ENCODE measurements at regions not wholly inside any gene's neighbourhood (a gene's known extent, or its start where the extent isn't known, plus 50 kb on each side); places are given as distances from the start of the nearest gene placed in this dataset.

GRCh38 chr5:2685651-2686272 is 65.7 kb downstream of the IRX2 start:
- TF ChIP-seq CTCF (conservative IDR thresholded peaks at IDR 0.05; ENCODE audit: low read depth in 2 of 2) = no peak
- TF ChIP-seq, protein P1, sequence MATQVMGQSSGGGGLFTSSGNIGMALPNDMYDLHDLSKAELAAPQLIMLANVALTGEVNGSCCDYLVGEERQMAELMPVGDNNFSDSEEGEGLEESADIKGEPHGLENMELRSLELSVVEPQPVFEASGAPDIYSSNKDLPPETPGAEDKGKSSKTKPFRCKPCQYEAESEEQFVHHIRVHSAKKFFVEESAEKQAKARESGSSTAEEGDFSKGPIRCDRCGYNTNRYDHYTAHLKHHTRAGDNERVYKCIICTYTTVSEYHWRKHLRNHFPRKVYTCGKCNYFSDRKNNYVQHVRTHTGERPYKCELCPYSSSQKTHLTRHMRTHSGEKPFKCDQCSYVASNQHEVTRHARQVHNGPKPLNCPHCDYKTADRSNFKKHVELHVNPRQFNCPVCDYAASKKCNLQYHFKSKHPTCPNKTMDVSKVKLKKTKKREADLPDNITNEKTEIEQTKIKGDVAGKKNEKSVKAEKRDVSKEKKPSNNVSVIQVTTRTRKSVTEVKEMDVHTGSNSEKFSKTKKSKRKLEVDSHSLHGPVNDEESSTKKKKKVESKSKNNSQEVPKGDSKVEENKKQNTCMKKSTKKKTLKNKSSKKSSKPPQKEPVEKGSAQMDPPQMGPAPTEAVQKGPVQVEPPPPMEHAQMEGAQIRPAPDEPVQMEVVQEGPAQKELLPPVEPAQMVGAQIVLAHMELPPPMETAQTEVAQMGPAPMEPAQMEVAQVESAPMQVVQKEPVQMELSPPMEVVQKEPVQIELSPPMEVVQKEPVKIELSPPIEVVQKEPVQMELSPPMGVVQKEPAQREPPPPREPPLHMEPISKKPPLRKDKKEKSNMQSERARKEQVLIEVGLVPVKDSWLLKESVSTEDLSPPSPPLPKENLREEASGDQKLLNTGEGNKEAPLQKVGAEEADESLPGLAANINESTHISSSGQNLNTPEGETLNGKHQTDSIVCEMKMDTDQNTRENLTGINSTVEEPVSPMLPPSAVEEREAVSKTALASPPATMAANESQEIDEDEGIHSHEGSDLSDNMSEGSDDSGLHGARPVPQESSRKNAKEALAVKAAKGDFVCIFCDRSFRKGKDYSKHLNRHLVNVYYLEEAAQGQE (IDR thresholded peaks at IDR 0.05; ENCODE audit: unreplicated experiment) = no peak
- no peak for TF ChIP-seq EZH2phosphoT487 (IDR thresholded peaks at IDR 0.05; ENCODE audit: unreplicated experiment)
- no peak for TF ChIP-seq EZH2 (IDR thresholded peaks at IDR 0.05; ENCODE audit: low read depth, unreplicated experiment)
- no peak for TF ChIP-seq POLR2AphosphoS5 (IDR thresholded peaks at IDR 0.05; ENCODE audit: low read depth)

All from GM23338 (cell line).